SH-SY5Y (cell line): ENCODE measurements at regions not wholly inside any gene's neighbourhood (a gene's known extent, or its start where the extent isn't known, plus 50 kb on each side); places are given as distances from the start of the nearest gene placed in this dataset.

ENCODE experiments used
- GATA2 ChIP-seq: IDR thresholded peaks from 2 replicates; pipeline ENCODE4 v1.6.1; 2011; ENCODE audit warnings: mild to moderate bottlenecking, low read depth, low read length
- GATA3 ChIP-seq: IDR thresholded peaks from 2 replicates; pipeline ENCODE4 v1.6.1; 2011; ENCODE audit warnings: low read depth, mild to moderate bottlenecking, low read length, moderate library complexity

DNA sequence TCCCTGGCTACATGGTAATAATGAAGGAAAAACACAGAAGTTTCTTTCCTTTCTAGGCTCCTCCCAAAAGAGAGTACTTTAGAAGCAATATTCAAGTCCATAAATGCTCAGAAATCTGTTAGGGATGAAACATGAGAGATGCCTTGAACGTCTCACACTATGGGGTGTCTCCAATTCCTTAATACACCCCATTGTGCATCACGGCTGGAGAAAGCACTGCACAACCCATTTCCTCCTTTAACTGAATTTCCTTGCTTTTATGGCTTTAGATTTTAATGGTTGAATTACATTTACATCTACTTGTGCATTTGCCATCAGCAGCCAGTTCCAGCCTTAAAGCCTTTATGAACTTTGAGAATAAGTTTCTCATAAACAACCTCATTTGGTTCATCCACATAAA is 498.9 kb upstream of the PTBP2 start:
- TF ChIP-seq GATA3 (no peak), GATA2 (no peak)

DNA sequence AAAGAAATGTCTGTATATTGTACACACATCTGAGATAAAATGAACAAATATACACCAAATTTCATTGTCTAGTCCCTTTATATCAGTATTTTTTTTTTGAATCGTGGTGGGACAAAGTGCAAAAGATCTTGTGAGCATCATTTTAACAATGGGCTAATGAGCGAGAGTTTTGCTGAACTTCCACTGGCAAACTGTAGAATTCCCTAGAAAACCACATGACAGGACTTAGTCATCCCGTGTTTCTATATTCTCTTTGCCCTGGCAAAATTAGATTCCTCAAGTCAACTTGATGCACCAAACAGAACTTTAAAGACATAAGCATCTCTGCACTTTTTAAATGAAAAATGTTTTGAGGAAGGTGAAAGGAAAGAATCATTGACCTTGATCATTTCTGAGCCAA is 488.2 kb upstream of the PTBP2 start:
- TF ChIP-seq GATA2 (no peak), GATA3 (no peak)

DNA sequence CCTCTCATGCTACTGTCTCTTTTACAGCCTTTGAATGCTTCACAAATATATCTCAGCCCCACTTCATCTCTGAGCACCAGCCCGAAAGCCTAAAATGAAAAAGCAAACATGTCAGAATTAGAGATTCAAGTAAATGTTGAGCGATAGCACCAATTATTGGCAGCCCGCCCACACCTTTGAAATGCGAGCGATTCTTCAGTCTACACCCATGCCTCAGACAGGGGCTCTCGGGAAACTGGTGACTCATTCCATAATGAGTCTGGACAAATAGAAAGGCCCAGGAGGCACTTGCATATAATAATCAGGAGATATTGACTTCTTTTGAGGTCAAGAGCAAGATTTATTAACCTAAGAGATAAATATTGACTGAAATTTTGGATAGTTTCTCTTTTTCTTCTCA is 487.3 kb upstream of the PTBP2 start:
- TF ChIP-seq GATA2 (no peak), GATA3 (no peak)

DNA sequence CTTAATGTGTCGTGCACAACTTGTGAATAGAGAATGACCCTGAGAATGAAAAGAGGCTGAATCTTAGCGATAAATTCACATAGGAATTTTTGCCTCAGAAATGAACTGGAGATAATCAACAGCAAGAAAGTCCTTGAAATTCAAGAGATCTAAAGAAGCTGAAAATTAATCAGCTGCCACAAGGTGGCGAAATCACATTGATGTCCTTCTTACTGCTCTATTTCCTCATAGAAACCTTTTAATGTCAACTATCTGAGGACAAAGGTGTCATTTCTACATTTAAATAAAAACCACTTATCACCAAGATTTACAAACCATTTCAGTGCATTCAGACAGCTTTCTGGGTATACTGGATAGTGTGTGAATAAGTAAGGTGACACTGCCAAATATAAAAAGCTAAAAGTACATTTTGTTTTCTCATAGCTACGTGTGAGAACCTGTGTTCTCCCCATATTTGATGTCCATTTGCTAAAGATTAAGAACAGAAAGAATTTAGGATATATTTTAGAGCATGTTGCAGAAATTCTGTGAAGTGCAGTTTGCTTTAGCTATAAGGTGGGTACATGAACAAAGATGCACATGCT is 485.3 kb upstream of the PTBP2 start:
- TF ChIP-seq GATA2, result no peak
- TF ChIP-seq GATA3, result no peak

DNA sequence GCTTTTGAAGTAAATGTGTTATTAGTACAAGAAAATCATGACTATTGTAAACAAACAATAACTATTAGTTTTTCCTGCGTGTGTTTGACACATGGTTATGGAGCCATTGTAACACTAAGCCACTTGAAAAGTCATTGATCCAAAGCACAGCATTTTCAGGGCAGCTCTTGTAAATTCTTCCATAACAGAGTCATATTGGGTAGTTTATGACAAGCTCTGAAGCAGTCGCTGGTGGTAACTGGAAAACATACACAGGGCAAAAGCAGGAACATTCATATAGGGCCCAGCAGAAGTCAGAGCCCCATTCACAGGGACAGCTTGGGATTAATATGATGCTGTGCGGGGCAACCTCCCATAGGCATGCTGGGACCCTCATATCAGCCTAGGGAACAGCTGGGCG is 483.2 kb upstream of the PTBP2 start:
- TF ChIP-seq GATA2 (no peak), GATA3 (no peak)

DNA sequence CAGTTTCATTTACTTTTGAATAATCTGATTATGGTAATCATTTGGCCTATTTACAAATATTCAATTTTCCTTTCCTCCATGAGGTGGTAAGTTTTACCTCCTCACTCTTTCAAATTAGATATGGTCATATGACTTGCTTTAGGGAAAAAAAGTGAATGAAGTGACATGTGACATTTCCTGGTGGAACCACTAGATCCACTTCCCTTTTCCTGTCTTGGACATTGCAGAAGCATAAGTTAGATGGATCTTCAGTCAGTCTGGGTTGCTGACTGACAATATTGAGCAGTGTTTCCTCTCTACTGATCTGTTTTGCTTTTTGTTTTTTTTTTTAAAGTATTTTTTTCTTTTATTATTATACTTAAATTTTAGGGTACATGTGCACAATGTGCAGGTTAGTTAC is 481.1 kb upstream of the PTBP2 start:
- TF ChIP-seq GATA2 (no peak), GATA3 (no peak)

DNA sequence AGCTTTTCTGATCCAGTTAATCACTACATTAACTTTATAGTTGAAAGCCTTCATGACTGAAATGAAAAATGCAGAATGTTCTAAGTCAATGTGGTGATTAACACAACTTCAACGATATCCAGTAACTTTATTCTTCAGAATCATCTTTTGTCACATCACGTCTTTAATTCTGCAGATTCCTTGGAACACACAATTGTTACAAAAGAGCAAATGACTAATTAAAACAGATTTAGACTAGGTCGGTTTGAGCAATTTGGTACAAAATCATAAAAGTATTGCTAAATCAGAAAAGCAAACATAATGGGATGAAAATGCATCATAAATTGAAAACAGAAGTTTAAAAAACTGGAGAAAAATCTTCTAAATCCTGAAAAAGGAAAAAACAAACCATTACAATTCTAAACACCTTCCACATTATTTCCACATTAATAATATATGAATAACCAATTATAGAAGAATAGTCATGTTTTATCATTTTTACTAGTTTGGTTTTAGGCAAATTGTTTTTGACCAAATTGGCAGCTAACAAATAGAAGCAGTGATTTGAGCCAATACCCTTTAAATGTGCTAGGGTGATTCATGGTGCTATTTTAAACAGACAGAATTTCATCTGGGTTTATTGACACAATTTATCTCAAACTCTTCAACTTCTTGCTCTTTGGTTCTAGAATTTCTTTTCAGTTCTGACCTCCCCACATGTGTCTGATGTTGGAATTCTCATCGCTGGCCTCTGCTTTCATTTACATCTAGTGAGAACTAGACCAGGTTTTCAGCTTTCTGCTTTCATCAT is 468.1 kb upstream of the PTBP2 start:
- TF ChIP-seq GATA3 (no peak), GATA2 (no peak)

DNA sequence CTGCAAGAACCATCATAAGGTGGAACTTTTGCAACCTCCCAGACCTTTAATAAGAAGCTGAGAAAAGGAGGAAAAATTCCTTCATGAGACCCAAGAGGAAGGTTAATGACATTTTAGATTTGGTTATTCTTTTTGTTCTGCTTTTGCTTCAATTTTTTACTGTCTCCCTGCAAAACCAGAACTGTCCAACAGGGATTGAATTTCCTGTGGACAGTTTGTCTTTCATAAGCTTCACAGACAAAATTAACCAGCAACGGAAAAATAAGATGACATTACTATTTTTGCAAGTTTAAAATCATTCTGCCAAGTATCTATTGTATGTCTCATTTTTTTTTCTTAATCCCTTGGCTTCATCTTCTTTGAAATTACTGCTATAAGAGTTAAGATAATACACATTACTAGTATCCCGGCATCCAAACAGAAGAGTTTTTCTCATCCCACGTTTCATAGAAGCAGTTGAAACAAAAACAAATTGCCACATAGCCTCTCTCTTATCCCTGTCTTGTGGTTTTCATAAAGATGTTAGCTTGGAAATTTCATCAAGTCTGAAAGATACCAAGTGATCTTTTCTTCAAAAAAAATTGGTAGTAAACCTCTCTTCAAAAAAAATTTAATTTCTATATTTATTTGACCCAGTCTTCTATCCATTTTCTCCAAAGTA is 465.3 kb upstream of the PTBP2 start:
- no peak for TF ChIP-seq GATA2
- TF ChIP-seq GATA3, result no peak

DNA sequence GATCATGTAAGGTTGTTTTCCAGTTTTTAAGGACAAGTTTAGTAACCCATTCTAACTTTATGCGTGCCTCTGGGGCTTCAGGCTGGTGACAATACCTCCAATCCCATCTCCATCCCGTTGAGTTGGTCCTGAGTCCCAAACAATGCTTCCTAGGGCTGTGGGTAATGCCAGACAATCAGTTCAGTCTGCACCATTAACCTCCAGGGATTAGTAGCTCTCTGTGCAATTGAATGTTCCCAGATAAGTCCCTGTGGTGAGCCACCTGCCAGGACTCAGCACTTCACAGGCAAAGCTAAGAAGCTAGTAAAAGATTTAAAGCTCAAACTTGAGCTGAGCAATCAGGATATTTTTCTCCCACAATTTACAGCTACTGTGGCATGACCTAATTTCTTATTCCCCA is 462.2 kb upstream of the PTBP2 start:
- TF ChIP-seq GATA2 (no peak), GATA3 (no peak)

DNA sequence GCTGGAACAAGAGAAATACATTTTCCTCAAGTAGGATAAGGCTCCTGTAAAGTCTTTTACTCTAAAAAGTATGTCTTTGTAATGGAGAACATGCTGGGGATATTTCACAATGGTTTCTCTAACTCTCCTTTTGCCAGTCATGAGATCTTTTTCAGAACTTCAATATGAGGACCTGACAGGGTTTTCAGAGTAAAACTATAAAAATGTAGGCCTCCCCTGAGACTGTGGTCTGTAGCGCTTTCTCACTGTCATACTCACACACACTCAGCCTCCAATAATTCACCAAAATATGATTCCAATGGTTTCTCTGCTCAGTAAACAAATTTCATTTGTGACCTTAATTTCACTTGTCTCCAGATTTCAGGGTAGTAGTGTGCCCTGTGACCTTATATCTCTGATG is 440.1 kb upstream of the PTBP2 start:
- TF ChIP-seq GATA3, result no peak
- no peak for TF ChIP-seq GATA2

DNA sequence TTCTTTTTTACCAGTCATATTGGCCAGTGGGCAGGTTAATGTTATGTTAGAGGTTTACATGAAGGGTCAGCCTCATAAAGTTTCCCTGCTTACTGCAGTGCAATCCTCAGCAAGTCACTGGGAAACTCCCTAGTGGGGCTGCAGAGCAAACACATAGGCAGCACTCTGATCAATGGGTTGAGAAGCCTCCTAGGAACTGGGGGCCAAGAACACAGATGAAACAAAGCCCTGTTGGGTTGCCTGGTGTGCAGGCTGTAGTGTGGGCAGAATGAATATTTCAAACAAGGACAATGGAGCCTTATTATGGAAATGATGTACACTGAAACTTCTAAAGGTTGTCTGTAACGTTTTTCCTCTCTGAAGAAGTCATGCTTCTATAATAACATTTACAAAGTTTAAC is 431.6 kb upstream of the PTBP2 start:
- TF ChIP-seq GATA3 (no peak), GATA2 (no peak)

DNA sequence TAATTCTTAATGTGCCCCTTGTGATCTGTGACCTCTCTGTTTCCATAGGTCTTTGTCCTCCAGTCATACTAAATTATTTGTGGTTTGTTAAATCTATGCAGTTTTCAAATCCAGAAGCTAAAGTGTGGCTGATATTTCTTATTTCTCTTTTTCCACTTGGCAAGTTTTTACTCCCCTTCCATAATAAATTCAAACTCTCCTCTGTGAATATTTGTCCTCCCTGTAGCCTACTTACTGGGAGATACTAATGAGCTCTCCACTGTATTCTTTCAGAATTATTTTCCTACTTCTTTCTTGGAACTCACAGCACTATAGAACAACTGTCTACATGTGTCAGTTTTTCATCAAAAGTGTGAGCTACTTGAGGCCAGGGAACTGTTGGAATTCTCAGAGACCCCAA is 430.8 kb upstream of the PTBP2 start:
- TF ChIP-seq GATA2 (no peak), GATA3 (no peak)

DNA sequence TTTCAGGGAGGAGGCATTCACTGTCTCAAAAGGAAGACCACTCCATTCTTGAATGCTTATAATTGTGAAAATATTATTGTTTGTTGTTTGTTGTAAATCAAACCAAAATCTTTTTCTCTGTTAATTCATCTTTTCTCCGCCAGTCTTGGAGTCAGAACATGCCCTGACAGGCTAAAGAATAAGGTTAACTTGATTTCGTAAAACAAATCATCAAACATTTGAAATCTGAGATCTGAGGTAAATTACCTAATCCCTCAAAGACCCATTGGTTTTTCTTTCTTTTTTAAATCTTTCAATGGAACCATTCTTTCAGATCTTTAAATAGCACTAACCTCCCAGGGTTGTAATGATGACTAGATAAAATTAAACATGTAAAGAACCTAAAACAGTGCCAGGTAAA is 430.1 kb upstream of the PTBP2 start:
- TF ChIP-seq GATA2, result no peak
- no peak for TF ChIP-seq GATA3

DNA sequence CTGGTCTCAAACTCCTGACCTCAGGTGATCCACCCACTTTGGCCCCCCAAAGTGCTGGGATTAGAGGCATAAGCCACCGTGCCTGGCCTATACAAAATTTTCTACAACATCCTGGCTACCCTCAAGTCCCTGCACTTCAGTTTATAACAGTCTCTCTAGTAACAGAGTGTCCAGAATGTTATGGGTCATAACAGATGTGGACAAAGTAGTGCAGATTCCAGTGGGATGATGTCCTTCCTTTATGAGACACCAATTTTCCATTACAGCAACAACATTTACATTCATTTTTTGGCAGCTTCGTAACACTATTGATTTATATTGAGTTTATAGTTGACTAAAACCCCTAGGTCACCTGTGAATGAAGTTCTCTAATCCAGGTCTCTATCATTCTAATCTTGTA is 429.4 kb upstream of the PTBP2 start:
- TF ChIP-seq GATA3 (no peak), GATA2 (no peak)

DNA sequence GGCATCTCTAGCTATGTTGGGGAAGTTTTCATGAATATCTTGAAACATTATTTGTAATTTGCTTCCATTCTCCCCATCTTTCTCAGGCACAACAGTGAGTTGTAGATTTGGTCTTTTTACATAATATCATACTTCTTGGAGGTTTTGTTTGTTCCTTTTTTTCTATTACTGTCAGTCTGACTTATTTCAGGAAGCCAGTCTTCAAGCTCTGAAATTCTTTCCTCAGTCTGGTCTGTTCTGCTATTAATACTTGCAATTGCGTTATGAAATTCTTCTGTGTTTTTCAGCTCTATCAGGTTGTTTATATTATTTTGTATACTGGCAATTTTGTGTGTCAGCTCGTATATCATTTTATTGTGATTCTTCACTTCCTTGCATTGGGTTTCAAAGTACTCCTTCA is 424.6 kb upstream of the PTBP2 start:
- TF ChIP-seq GATA3 (no peak), GATA2 (no peak)
